ENCODE measurements at regions not wholly inside any gene's neighbourhood (a gene's known extent, or its start where the extent isn't known, plus 50 kb on each side); places are given as distances from the start of the nearest gene placed in this dataset.

DNA sequence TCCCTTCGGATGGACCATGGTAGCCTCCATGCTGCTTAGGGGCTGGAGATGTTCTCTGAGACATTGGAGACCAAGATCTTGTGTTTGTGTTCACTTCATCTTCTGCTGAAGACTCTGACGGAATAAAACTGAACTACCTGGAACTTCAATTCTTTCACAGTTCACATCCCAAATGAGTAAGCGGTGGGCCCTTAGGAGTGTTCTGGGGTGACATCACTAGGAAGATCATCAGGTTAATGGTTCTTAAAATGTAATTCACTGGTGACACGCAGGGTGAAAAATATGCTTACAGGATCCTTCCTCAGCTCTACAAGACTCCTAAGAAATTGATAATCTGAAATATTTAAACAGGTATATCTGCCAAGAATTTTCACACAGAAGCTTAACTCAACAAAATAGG lies 561.5 kb downstream of the SEMA5A start:
- TF ChIP-seq, protein P1, sequence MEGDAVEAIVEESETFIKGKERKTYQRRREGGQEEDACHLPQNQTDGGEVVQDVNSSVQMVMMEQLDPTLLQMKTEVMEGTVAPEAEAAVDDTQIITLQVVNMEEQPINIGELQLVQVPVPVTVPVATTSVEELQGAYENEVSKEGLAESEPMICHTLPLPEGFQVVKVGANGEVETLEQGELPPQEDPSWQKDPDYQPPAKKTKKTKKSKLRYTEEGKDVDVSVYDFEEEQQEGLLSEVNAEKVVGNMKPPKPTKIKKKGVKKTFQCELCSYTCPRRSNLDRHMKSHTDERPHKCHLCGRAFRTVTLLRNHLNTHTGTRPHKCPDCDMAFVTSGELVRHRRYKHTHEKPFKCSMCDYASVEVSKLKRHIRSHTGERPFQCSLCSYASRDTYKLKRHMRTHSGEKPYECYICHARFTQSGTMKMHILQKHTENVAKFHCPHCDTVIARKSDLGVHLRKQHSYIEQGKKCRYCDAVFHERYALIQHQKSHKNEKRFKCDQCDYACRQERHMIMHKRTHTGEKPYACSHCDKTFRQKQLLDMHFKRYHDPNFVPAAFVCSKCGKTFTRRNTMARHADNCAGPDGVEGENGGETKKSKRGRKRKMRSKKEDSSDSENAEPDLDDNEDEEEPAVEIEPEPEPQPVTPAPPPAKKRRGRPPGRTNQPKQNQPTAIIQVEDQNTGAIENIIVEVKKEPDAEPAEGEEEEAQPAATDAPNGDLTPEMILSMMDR (IDR thresholded peaks at IDR 0.05; ENCODE audit: poor library complexity), result no peak
- no peak for TF ChIP-seq EZH2phosphoT487 (IDR thresholded peaks at IDR 0.05; ENCODE audit: low read depth, severe bottlenecking, unreplicated experiment)
- no peak for TF ChIP-seq EZH2 (IDR thresholded peaks at IDR 0.05; ENCODE audit: borderline replicate concordance)
